GM13977 (cell line): ENCODE measurements at regions not wholly inside any gene's neighbourhood (a gene's known extent, or its start where the extent isn't known, plus 50 kb on each side); places are given as distances from the start of the nearest gene placed in this dataset.

Source experiments
- DNase-seq: peaks from one replicate; pipeline ENCODE4 v3.0.0; 2012; ENCODE audit warnings: low spot score
- in situ Hi-C: fragments of 300-500 bp; cut with MboI; formaldehyde crosslinking; loops from one replicate; pipeline ENCODE4 v1.12.0; 2022; ENCODE audit warnings: low sequenced_read_pairs, low pct_unique_long_range_greater_than_20kb, mixed read lengths, inconsistent platforms; ENCODE audit not compliant: unreplicated experiment
- TF ChIP-seq, protein P1 (sequence below): IDR thresholded peaks from 2 replicates; pipeline ENCODE4 v1.5.1; 2012; ENCODE audit warnings: mild to moderate bottlenecking, control low read depth; ENCODE audit not compliant: insufficient read depth; ENCODE audit errors: extremely low read depth, missing control alignments

DNA sequence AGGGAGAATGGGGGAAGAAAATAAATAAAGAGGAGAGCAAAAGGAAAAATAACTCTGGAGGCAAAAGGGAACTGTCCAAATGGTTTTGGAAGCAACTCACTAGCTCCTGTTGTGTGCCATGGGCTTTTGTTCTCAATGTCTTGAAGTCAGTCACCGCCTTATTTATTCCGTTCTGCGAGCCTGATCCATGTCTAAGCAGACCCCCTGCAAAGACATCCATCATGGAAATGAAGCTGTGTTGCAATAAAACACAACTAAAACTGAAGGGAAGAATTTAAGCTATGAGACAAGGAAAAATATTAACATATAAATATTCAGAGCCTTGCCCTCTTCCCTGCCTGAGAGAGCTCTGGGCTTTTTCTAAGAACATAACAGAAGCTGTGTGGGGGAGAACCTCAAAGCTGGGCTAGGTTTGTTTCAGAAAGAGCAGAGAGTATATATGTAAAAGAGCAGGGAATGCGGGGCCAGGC is 373.2 kb upstream of the CNR1 start:
- DNase-seq: no peak
- in situ Hi-C loops: no loop called here

DNA sequence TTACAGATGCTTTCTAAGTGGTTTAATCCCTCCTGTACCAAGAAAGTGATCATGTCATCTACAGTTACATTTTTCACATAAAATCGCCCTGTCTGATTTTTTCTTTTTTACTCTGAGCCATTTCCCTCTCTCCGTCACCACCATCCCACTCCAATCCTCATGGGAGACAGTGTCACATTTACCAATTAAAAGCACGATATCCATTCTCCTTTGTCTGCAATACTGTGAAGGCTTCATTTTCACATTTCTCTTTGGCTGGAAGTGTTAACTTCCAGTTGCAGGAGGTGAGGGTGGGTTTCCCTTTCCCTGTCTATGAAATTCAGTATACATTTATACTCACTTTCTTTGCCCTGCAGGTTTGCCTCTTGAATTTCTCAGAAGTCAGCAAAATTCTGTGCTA is 372.7 kb upstream of the CNR1 start:
- in situ Hi-C loops: no loop called here
- TF ChIP-seq, protein P1, sequence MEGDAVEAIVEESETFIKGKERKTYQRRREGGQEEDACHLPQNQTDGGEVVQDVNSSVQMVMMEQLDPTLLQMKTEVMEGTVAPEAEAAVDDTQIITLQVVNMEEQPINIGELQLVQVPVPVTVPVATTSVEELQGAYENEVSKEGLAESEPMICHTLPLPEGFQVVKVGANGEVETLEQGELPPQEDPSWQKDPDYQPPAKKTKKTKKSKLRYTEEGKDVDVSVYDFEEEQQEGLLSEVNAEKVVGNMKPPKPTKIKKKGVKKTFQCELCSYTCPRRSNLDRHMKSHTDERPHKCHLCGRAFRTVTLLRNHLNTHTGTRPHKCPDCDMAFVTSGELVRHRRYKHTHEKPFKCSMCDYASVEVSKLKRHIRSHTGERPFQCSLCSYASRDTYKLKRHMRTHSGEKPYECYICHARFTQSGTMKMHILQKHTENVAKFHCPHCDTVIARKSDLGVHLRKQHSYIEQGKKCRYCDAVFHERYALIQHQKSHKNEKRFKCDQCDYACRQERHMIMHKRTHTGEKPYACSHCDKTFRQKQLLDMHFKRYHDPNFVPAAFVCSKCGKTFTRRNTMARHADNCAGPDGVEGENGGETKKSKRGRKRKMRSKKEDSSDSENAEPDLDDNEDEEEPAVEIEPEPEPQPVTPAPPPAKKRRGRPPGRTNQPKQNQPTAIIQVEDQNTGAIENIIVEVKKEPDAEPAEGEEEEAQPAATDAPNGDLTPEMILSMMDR: no peak
- no peak for DNase-seq

More for the DNA sequence above, 373.2 kb upstream of the CNR1 start:
- TF ChIP-seq, protein P1: no peak

DNA sequence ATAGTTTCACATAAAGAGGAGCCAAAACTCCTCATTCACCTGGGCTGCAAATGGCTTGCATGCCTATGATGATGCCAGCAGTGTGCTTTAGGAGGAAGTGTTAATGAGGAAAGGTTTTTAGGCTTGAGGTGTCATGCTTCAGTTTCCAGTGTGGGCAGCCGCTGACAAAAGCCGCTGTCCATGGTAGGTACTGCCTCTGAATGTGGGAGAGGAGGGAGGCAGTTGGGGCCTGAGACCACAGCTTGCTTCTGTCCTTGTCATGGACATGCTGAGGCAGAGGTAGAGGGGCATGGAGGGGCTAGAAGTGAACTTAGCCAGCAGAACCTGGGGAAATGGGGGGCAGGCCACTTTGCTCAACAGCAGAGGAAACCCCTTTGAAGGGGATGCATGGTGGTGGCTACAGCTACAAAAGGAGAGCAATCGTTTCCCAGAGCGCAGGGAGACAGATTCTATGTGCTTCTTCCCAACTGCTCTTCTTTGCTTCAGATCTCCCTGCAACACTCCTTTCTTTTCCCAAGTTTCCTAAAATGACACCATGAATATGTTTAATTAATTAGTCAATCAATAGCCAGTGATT is 372.1 kb upstream of the CNR1 start:
- in situ Hi-C loops: no loop called here
- peak; percentile 41 for DNase-seq
- TF ChIP-seq, protein P1: no peak

DNA sequence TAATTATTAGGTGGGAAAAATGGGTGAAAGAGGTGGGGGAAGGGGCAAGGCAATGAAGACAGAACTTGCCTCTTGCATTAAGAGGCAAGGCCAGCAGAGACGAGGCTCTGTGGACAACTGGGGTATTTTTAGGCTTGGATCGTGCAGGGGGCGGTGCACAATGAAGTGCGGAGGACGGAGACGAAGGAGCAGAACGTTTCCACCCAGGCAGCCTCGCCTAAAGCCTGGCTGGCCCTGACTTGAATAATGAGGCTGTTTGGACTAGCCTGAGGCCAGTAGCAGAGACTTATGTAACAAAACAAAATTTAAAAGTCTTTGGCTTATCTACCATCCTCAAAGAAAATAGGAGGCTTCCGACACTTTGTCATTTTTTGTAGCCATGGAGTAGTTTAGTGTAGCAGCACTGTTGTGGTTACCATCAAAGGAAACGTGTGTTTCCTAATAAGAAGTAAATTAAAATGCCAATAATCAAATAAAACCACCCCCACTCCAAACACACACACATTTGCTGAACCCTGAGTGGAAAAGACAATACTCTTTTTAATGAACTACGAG is 370.0 kb upstream of the CNR1 start:
- DNase-seq: no peak
- in situ Hi-C loops: no loop called here
- TF ChIP-seq, protein P1: no peak

DNA sequence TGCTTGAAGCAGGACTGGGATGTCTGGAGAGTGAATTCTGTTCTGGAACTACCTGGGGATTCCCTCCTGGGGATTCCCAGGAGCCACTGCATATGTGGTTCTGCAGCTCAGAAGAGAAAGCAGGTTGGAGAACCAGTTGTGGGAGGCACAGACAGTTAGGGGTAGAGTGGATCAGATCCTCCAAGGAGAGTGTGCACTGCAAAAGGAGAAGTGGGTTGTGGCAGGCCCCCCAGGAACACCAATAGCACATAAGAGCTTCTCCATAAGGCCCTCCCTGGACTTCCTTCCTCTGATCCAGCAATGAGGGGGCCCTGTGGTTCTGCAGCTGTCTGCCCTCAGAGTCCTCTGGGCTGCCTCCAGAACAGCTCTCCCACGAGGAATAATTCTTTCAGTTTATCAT is 369.2 kb upstream of the CNR1 start:
- no peak for DNase-seq
- in situ Hi-C loops: no loop called here
- TF ChIP-seq, protein P1: no peak

DNA sequence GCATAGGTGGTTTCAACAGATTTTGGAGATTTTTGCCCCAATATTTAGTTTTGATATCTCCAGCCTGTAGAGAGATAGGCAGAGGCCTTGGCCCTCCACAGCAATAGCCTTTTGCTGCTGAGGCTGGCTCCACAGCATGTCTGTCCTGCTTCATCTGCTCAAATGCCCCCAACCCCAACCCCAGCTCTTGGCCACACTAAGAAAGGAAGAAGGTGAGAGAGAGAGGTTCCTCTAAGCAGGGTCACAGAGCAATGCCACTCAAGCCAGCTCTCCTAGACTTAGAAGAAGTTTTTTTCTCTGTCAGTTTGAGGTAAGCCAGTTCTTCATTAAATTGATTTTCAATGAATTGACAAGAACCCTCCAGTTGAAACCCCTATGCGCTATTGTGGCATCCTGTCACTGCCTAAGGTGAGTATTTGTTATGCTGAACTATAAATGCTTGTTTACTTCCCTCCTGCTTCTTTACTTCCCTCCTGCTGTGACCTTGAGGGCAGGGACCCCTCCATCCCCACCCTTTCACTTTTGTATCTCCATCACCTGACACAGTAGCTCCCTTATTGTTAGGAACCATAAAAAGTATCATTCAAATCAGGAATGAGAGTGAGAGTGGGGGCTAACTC is 366.2 kb upstream of the CNR1 start:
- TF ChIP-seq, protein P1: no peak
- in situ Hi-C loops: no loop called here
- DNase-seq: no peak
